ENCODE measurements at regions not wholly inside any gene's neighbourhood (a gene's known extent, or its start where the extent isn't known, plus 50 kb on each side); places are given as distances from the start of the nearest gene placed in this dataset.

- Histone ChIP-seq H2BK120ac (ENCODE audit: low read depth, low read length) (no peak overlapping the region), H2AK9ac (replicated peaks; ENCODE audit: low read depth, low read length, poor library complexity) (no peak overlapping the region), H2BK20ac (ENCODE audit: low read depth, low read length) (no peak overlapping the region), H3K9me3 (ENCODE audit: control insufficient read depth, insufficient read depth, low read length) (no peaks in the 10 kb centered on the region), H3K14ac (replicated peaks; ENCODE audit: low read depth, low read length) (no peak overlapping the region), H2BK5ac (ENCODE audit: low read depth, low read length, poor library complexity, severe bottlenecking) (no peak overlapping the region), H3K4ac (ENCODE audit: low read depth, low read length) (no peak overlapping the region), H2BK15ac (ENCODE audit: low read depth, low read length) (no peak overlapping the region), H3K56ac (ENCODE audit: extremely low read depth, insufficient read depth, low read length) (no peak overlapping the region), H4K91ac (ENCODE audit: insufficient read depth, low read depth, low read length) (no peak overlapping the region), H3K4me2 (ENCODE audit: low read depth, low read length) (no peak overlapping the region), H2AFZ (replicated peaks; ENCODE audit: low read length, poor library complexity) (no peak overlapping the region), H3K18ac (ENCODE audit: low read depth, low read length) (no peak overlapping the region), H3K36me3 (ENCODE audit: control insufficient read depth, insufficient read depth, low read length) (no peaks in the 10 kb centered on the region), H3K79me1 (ENCODE audit: low read depth in 1 of 2, low read length in 2 of 2) (no peaks in the 10 kb centered on the region), H3K4me3 (ENCODE audit: insufficient read depth, low read depth, low read length) (no peak overlapping the region), H3K27ac (ENCODE audit: insufficient read depth, low read length) (no peak overlapping the region), H4K5ac (ENCODE audit: low read depth, low read length) (no peak overlapping the region), H4K20me1 (ENCODE audit: insufficient read depth, low read length) (no peaks in the 10 kb centered on the region), H3K23ac (ENCODE audit: low read depth, low read length) (no peak overlapping the region), H3K27me3 (ENCODE audit: control insufficient read depth, insufficient read depth, low read length) (no peaks in the 10 kb centered on the region), H3K9me1 (ENCODE audit: insufficient read depth, low read length) (no peaks in the 10 kb centered on the region), H4K8ac (ENCODE audit: low read depth in 2 of 2, low read length in 2 of 2) (no peak overlapping the region), H3K9ac (ENCODE audit: low read depth, low read length) (no peak overlapping the region), H2AK5ac (ENCODE audit: low read depth, low read length) (no peak overlapping the region), H3K4me1 (ENCODE audit: control insufficient read depth, insufficient read depth, low read length) (no peaks in the 10 kb centered on the region)
- no TSS peak for BruUV-seq (replicated peaks)
- intact Hi-C loops (cut with micrococcal nuclease) = no loop called here
- ChIA-PET CTCF (no interaction called here), POLR2A (ENCODE audit: unreplicated experiment) (no interaction called here)
- no CpG with 5 or more reads among the region's 2 CpGs for WGBS, 2 experiments (ENCODE audit: extremely low coverage in 2 of 2, insufficient read length in 1 of 2)
- ATAC-seq (ENCODE audit: low read depth) (no peak), DNase-seq (no peak)
- dilution Hi-C loops (cut with HindIII; ENCODE audit: low sequenced_read_pairs, unreplicated experiment) = no loop called here
- in situ Hi-C loops (cut with MboI; ENCODE audit: low sequenced_read_pairs) = no loop called here
- no peak for TF ChIP-seq POLR2A (IDR thresholded peaks at IDR 0.05; ENCODE audit: low read depth, low read length)
- TF ChIP-seq CHD1 (IDR thresholded peaks at IDR 0.05; ENCODE audit: low read depth, low read length) = no peak
- TF ChIP-seq USF2 (IDR thresholded peaks at IDR 0.05; ENCODE audit: low read depth, low read length) = no peak
- TF ChIP-seq MAZ (IDR thresholded peaks at IDR 0.05; ENCODE audit: borderline replicate concordance, low read depth, low read length) = no peak
- no peak for TF ChIP-seq CEBPB (IDR thresholded peaks at IDR 0.05; ENCODE audit: low read depth, low read length)
- no peak for TF ChIP-seq FOS (IDR thresholded peaks at IDR 0.05; ENCODE audit: low read depth, low read length)
- no peak for TF ChIP-seq ELK1 (IDR thresholded peaks at IDR 0.05; ENCODE audit: borderline replicate concordance, low read depth, low read length)
- no peak for TF ChIP-seq RAD21 (IDR thresholded peaks at IDR 0.05; ENCODE audit: low read length)
- TF ChIP-seq RCOR1 (IDR thresholded peaks at IDR 0.05; ENCODE audit: insufficient replicate concordance, low read length) = no peak
- TF ChIP-seq MAFK (IDR thresholded peaks at IDR 0.05; ENCODE audit: low read depth, low read length) = no peak
- TF ChIP-seq SMC3 (IDR thresholded peaks at IDR 0.05; ENCODE audit: low read depth, low read length) = no peak
- TF ChIP-seq MXI1 (IDR thresholded peaks at IDR 0.05; ENCODE audit: borderline replicate concordance, low read depth, low read length) = no peak
- TF ChIP-seq CTCF (conservative IDR thresholded peaks at IDR 0.05; ENCODE audit: low read depth, low read length) = no peak
- TF ChIP-seq RFX5 (IDR thresholded peaks at IDR 0.05; ENCODE audit: low read depth, low read length) = no peak
- no peak for TF ChIP-seq BHLHE40 (IDR thresholded peaks at IDR 0.05; ENCODE audit: low read depth, low read length)
- TF ChIP-seq NFE2L2 (IDR thresholded peaks at IDR 0.05; ENCODE audit: low read depth, low read length) = no peak
Measured at GRCh38 chr21:25464275-25464674, 143.0 kb downstream of the MRPL39 start.

All from IMR-90 (cell line).